GM21528 (cell line): ENCODE measurements at regions not wholly inside any gene's neighbourhood (a gene's known extent, or its start where the extent isn't known, plus 50 kb on each side); places are given as distances from the start of the nearest gene placed in this dataset.
"Not testable (repeated sequence)": the region's sequence is repeated elsewhere in the genome, so short reads cannot be mapped to it uniquely, and the experiment has no call there.

Experiments
- ATAC-seq: cut with Tn5 transposase; IDR thresholded peaks from one replicate; pipeline ENCODE4 v1.9.1; 2021; ENCODE audit warnings: mild to moderate bottlenecking, moderate library complexity; ENCODE audit not compliant: unreplicated experiment, low FRiP score

DNA sequence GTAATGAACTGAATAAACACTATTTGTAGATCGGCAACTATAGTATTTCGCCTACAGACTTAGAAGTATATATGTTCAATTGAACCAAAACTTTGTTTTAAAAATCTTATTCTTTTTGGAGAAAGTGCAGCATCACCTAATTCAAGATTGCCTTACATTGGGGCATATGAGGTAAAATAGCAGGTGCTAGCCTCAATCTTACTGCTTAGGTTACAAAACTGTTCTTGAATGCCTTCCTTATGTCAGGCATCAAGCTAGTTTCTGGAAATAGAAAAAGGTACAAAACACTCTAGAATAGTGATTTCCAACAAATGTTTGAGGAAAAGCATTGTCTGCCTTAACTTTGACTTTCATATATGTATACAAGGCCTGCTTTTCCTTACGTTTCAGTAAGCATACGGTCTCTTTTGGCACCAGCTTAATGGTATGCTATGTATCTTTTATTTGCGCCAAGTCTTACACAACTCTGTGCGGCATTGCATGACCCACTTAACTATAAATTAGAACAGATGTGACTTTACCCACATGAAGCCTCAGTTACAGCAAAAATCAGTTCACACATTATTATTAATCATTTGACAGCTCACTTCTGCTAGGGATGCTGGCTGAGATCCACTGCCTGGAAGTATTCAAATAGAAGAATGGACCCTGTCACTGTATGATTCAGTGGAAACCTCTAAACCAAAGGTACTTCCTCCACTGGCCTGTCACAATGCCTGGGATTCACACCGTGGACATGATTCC lies 174.1 kb downstream of the PRELID2 start:
- ATAC-seq: no peak

GRCh38 chr5:145658435-145658834 lies 176.7 kb downstream of the PRELID2 start:
- no peak for ATAC-seq

DNA sequence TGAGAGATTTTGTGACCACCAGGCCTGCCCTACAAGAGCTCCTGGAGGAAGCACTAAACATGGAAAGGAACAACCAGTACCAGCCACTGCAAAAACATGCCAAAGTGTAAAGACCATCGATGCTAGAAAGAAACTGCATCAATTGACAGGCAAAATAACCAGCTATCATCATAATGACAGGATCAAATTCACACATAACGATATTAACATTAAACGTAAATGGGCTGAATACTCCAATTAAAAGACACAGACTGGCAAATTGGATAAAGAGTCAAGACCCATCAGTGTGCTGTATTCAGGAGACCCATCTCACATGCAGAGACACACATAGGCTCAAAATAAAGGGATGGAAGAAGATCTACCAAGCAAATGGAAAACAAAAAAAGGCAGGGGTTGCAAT lies 182.4 kb downstream of the PRELID2 start:
- not testable (repeated sequence) for ATAC-seq

DNA sequence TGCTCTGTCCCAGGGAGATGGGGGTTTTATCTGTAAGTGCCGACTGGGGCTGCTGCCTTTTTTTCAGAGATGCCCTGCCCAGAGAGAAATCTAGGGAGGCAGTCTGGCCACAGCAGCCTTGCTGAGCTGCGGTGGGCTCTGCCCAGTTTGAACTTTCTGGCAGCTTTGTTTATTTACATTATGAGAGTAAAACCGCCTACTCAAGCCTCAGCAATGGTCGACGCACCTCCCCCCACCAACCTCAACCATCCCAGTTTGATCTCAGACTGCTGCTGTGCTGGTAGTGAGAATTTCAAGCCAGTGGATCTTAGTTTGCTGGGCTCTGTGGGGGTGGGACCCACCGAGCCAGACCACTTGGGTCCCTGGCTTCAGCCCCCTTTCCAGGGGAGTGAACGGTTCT lies 188.0 kb downstream of the PRELID2 start:
- not testable (repeated sequence) for ATAC-seq

GRCh38 chr5:145643214-145643613 lies 191.9 kb downstream of the PRELID2 start:
- ATAC-seq: not testable (repeated sequence)

DNA sequence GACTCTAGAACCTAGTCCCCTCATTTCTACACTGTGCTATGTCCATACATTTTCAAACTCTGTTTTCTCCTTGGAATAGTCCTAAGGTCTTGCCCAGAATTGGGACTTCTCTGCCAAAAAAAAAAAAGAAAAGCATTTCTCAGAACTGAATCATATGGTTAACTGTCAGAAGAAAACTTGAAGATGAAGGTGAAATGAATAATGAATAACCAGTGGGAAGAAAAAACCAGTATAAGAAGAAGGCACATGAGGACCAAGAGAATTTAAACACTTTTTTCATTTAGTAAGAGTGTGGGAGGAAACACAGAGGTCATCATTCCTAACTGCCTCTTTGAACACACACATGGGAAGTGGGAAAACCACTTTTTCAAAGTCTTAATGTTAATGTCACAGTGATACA lies 197.7 kb downstream of the PRELID2 start:
- no peak for ATAC-seq

- no peak for ATAC-seq
Measured at GRCh38 chr5:145636371-145636770, 198.8 kb downstream of the PRELID2 start.

- no peak for ATAC-seq
Measured at GRCh38 chr5:145633474-145633873, 201.7 kb downstream of the PRELID2 start.

GRCh38 chr5:145632701-145633100 lies 202.4 kb downstream of the PRELID2 start:
- no peak for ATAC-seq

DNA sequence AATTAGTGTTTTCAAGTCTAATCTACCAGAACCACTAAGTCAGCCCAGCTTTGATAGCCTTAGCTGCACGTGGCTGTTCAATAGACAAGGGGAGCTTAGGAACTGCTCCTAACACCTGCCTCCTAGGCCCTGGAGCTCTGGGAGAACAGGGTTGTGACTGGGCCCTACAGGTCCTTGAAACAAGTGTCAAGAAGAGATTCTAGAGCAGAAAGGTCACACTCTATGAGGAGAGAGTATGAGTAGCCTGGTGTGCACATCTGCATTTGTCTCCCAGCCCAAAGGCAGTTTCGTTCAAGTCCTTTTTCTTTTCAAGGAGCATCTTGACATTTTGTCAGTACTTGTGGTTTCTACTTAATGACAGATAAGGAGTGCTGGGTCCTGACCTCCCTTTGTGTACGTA lies 206.1 kb downstream of the PRELID2 start:
- ATAC-seq: no peak

DNA sequence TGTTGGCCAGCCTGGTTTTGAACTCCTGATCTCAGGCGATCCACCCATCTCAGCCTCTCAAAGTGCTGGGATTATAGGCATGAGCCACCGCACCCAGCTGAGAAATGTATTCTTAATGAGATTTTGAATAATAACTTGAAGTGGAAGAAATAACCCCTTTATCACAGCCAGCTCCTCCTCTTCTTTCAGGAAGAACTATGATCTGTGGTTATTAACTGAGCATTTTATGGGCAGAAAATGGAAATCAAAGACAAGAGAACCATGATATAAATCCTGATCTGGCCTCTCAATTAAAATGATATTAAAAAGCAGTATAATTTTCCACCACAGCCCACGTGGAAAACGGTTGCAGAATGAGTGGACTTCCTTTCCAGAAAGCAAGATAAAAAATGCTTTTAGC lies 206.6 kb downstream of the PRELID2 start:
- ATAC-seq: no peak

GRCh38 chr5:145619806-145620310 lies 215.3 kb downstream of the PRELID2 start:
- ATAC-seq: no peak

- not testable (repeated sequence) for ATAC-seq
Measured at GRCh38 chr5:145616739-145617138, 218.4 kb downstream of the PRELID2 start.

DNA sequence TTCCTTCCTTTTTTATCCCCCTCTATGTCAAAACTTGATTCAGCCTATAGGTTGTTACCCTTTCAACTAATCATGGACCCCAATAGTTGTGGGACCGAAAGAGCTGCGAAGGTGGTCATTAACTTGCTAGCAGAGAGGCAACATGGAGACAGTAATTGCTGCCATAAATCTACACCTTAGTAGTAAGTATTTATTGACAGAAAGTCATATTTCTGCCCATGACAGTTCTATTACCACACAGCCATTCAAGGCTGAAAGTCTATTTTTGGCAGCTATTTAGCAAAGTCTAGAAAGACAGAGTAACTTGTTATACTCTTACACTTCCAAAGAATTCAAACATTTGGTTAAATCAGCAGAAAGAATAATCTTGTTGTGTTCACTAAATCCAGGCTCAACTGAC lies 236.2 kb downstream of the PRELID2 start:
- no peak for ATAC-seq

DNA sequence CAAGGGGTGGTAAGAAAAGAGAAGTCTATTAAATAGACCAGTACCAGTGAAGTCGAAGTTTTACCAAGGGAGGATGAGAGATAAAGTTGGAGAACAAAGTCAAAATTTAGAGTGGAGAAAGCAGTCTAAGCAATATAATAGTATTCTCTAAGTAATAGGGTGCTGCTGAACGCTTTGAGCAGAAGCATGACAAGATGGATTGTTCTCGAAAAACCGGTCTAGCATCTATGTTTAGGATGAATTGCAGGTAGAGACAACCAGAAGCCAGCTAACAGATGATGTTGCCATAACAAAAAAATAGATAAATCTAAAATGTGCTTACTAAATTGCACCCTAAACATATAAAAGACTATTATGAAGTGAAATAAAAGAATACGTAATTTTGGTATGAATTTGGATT lies 237.0 kb downstream of the PRELID2 start:
- no peak for ATAC-seq

DNA sequence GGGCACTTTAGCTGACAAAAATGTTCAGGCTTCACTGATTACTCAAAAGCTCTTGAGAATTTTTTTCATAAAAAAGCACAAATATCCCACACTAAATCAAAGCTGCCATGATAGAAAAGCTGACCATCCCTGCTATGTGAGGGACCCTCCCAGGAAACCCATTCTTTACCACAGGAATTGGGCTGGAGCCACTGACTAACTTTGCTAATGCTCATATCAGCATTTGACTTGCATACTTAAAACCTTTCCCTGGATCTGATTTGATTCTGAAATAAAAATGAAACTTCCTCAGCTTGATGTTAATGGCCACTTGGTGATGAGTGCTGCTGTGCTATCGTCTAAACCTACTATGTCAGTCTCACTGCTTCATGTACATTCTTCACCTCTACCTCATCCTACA lies 243.6 kb downstream of the PRELID2 start:
- ATAC-seq: no peak

GRCh38 chr5:145589063-145589462 lies 246.1 kb downstream of the PRELID2 start:
- no peak for ATAC-seq

DNA sequence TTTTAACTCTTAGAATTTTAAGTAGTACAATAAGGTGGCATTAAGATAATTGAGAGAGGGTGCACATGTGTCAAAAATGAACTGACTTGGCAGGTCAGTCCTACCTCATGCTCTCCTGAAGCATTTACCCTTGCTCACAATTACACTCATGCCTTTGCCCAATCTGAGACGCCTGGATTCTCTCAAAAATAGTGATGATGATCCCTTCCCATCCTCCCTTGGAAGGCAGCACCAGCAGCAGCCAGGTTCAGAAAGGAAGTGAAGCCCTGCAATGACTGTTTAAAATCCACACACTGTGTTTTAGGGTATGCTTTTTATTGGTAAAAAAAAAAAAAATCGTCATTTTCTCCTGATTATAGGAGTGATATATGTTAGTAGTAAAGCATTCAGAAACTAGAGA lies 246.6 kb downstream of the PRELID2 start:
- no peak for ATAC-seq

DNA sequence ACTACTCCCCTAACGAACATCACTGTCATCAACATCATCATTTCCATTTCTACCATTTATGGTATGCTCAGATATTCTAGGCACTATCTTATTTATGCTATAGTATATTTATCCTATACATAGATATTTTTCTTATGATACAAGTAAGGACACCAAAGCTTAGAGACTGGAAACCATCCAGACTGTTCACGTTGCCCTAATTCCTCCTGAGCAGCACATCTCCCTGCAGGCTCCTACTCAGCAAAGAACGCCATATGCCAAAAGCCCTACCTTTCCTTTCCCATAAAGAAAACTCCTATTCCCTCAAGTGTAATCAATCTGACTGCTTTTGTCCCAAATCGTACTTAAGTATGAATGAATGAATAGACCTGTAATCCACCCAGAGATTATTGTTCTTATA lies 247.0 kb downstream of the PRELID2 start:
- no peak for ATAC-seq

GRCh38 chr5:145587710-145588109 lies 247.4 kb downstream of the PRELID2 start:
- no peak for ATAC-seq

DNA sequence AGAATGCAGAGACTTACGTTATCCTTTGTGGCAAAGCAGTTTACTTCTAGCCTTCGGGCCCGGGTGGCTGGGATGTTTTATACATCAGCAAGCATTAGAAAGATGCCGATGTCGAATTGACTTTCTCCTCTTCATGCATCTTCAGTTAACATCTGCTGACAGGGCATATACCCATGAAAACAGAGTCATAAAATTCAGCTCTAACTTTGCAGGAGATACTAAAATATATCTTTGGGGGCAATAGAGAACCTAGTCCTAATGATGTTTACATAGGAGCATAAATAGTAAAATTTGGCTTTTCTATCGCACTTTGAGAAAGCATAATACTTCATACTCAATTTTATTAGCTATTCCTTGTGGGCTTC lies 247.9 kb downstream of the PRELID2 start:
- no peak for ATAC-seq

DNA sequence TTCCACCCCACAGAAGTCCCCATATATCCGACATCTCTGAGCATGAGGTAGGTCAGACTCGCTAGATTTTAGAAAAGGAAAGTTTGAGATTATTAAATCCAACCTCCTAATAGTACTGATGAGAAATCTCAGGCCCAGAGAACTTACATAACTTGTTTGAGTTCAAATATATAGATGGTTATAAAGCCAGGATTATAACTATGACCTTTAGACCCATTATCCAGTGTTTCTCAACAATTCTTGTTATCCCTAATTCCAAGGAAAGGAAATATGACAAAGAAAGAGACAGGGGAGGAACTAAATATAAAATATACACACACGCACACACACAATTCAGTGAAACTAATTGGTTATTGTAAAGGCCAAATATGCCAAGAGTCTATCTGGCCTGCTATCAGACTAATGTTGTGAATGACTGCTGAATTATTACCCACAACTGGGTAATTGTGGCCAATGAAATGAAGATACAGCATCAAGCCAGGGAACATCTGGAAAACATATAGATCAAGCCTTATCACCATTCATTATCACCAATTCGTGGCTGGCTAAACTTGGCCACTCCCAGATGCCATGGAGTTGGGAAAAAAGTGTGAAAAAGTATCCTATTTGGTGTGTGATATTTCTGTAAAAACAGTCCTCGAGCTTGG lies 248.4 kb downstream of the PRELID2 start:
- no peak for ATAC-seq
